Endothelial cell of umbilical vein (primary cell): ENCODE measurements at regions not wholly inside any gene's neighbourhood (a gene's known extent, or its start where the extent isn't known, plus 50 kb on each side); places are given as distances from the start of the nearest gene placed in this dataset.

Source experiments
- BruUV-seq: library from RNA; stranded (reverse); fragments of 400-500 nt; replicated peaks from 2 replicates; lab custom pipeline; 2021; lab: Mats Ljungman, UMichigan
- CTCF ChIA-PET: fragments of 300-600, 350-600 bp; sonication (Branson Sonifier 250); formaldehyde crosslinking; loops from one replicate; lab custom pipeline; 2021; ENCODE audit warnings: antibody characterized with exemption, inconsistent platforms; lab: Charles Lee
- POLR2A ChIA-PET: fragments of 300-600, 350-600 bp; sonication (Branson Sonifier 250); formaldehyde crosslinking; loops from one replicate; lab custom pipeline; 2021; ENCODE audit warnings: antibody characterized with exemption, inconsistent platforms; lab: Charles Lee
- DNase-seq: peaks from one replicate; pipeline ENCODE4 v3.0.0-alpha.2; 2011; ENCODE audit warnings: low read depth, low spot score
- FAIRE-seq: peaks from 2 replicates; lab custom pipeline; 2011; peaks lifted over from hg19 to GRCh38; lab: Jason Lieb, UNC
- H2AFZ ChIP-seq: 2 replicates; pipeline ENCODE4 v1.6.0; 2012; ENCODE audit warnings: low read depth, low read length, control low read depth, inconsistent platforms
- H3K27ac ChIP-seq: 2 replicates; pipeline ENCODE4 v1.5.1; 2011; ENCODE audit warnings: low read depth, mild to moderate bottlenecking, control low read depth, low read length, moderate library complexity; ENCODE audit not compliant: insufficient read depth
- H3K27me3 ChIP-seq, 2 experiments: 2 replicates each; pipeline versions ENCODE4 v1.6.0 to v1.6.1; 2011; ENCODE audit warnings: low read length in 2 of 2, mixed read lengths in 1 of 2; ENCODE audit not compliant: control insufficient read depth in 2 of 2, insufficient read depth in 2 of 2
- H3K36me3 ChIP-seq, 2 experiments: 2 replicates in 1 of 2; 3 replicates in 1 of 2; pipeline ENCODE4 v1.5.1; 2011; ENCODE audit warnings: low read length in 2 of 2, mild to moderate bottlenecking in 1 of 2, moderate library complexity in 1 of 2; ENCODE audit not compliant: control insufficient read depth in 2 of 2, insufficient read depth in 2 of 2; ENCODE audit errors: extremely low read depth in 1 of 2
- H3K4me1 ChIP-seq: 3 replicates; pipeline ENCODE4 v1.5.1; 2011; ENCODE audit warnings: mild to moderate bottlenecking, low read length; ENCODE audit not compliant: control insufficient read depth, insufficient read depth; ENCODE audit errors: extremely low read depth
- H3K4me2 ChIP-seq: 2 replicates; pipeline ENCODE4 v1.6.1; 2011; ENCODE audit warnings: low read length, control low read depth, mixed read lengths; ENCODE audit not compliant: insufficient read depth
- H3K4me3 ChIP-seq, 3 experiments: fragments of 200-600 bp in 1 of 3; sonication (generic), shearing (Covaris generic) in 1 of 3; replicated peaks in 1 of 3; 2 replicates each; pipeline ENCODE4 v1.5.1; 2011 to 2016; ENCODE audit warnings: control low read depth in 3 of 3, low read length in 3 of 3, mild to moderate bottlenecking in 2 of 3, inconsistent platforms in 1 of 3, low read depth in 1 of 3, moderate library complexity in 1 of 3; ENCODE audit not compliant: insufficient read depth in 1 of 3
- H3K79me2 ChIP-seq: 2 replicates; pipeline ENCODE4 v1.6.0; 2012; ENCODE audit warnings: low read length, inconsistent platforms; ENCODE audit not compliant: control insufficient read depth, insufficient read depth
- H3K9ac ChIP-seq: replicated peaks from 2 replicates; pipeline ENCODE3; 2011; ENCODE audit warnings: low read length, control low read depth; ENCODE audit not compliant: insufficient read depth; ENCODE audit errors: extremely low read depth
- H3K9me1 ChIP-seq: replicated peaks from 3 replicates; pipeline ENCODE4 v1.6.0; 2011; ENCODE audit warnings: mild to moderate bottlenecking, low read length; ENCODE audit not compliant: control insufficient read depth, insufficient read depth; ENCODE audit errors: extremely low read depth
- H3K9me3 ChIP-seq: replicated peaks from 2 replicates; pipeline ENCODE4 v1.5.1; 2012; ENCODE audit warnings: low read length, inconsistent platforms; ENCODE audit not compliant: control insufficient read depth, insufficient read depth
- H4K20me1 ChIP-seq: replicated peaks from 2 replicates; pipeline ENCODE3; 2011; ENCODE audit warnings: mild to moderate bottlenecking, low read length; ENCODE audit not compliant: control insufficient read depth, insufficient read depth; ENCODE audit errors: extremely low read depth
- EZH2 ChIP-seq: IDR thresholded peaks from 2 replicates; pipeline ENCODE4 v1.6.1; 2012; ENCODE audit warnings: borderline replicate concordance, low read depth, mild to moderate bottlenecking, moderate library complexity, low read length, inconsistent platforms; ENCODE audit not compliant: severe bottlenecking
- FOS ChIP-seq: IDR thresholded peaks from 2 replicates; pipeline ENCODE4 v1.6.1; 2011; ENCODE audit warnings: mild to moderate bottlenecking, low read length, moderate library complexity, borderline replicate concordance; ENCODE audit not compliant: insufficient read depth
- GATA2 ChIP-seq: IDR thresholded peaks from 2 replicates; pipeline ENCODE4 v1.7.0; 2011; ENCODE audit warnings: low read depth, mild to moderate bottlenecking, moderate library complexity, mixed read lengths, low read length; ENCODE audit not compliant: insufficient read length, insufficient read depth
- JUN ChIP-seq: IDR thresholded peaks from 2 replicates; pipeline ENCODE4 v1.6.1; 2011; ENCODE audit warnings: borderline replicate concordance, low read depth; ENCODE audit not compliant: insufficient read length, insufficient read depth
- MYC ChIP-seq: IDR thresholded peaks from one replicate; pipeline ENCODE4 v1.6.1; 2011; ENCODE audit warnings: mild to moderate bottlenecking, low read depth, low read length
- POLR2A ChIP-seq: IDR thresholded peaks from 2 replicates; pipeline ENCODE4 v1.6.1; 2012; ENCODE audit warnings: low read depth, mild to moderate bottlenecking, control low read depth, low read length
- POLR2AphosphoS5 ChIP-seq: IDR thresholded peaks from 2 replicates; pipeline ENCODE4 v1.6.1; 2012; ENCODE audit warnings: low read depth, mild to moderate bottlenecking, control low read depth, low read length, moderate library complexity; ENCODE audit not compliant: insufficient read depth
- dilution Hi-C: fragments of 300-500 bp; cut with MboI; formaldehyde crosslinking; loops from one replicate; pipeline ENCODE4 v1.15.0; 2019; ENCODE audit warnings: low sequenced_read_pairs; ENCODE audit not compliant: extremely low pct_ligation_motif_present
- intact Hi-C: fragments of 100-400 bp; cut with micrococcal nuclease; formaldehyde crosslinking; loops from one replicate; pipeline ENCODE4 v1.10.0; 2022
- TF ChIP-seq, protein P1 (sequence below): IDR thresholded peaks from 2 replicates; pipeline ENCODE4 v1.6.1; 2011; ENCODE audit not compliant: insufficient read depth, insufficient read length
- TF ChIP-seq, protein P2 (sequence below), 2 donors: IDR thresholded peaks; 1 replicate in 1 of 2; 2 replicates in 1 of 2; pipeline ENCODE4 v1.5.1; 2011; ENCODE audit warnings: low read length in 2 of 2, mild to moderate bottlenecking in 2 of 2, moderate library complexity in 2 of 2, control low read depth in 1 of 2, inconsistent platforms in 1 of 2, low read depth in 1 of 2; ENCODE audit not compliant: insufficient read depth in 1 of 2; ENCODE audit errors: extremely low read depth in 1 of 2

DNA sequence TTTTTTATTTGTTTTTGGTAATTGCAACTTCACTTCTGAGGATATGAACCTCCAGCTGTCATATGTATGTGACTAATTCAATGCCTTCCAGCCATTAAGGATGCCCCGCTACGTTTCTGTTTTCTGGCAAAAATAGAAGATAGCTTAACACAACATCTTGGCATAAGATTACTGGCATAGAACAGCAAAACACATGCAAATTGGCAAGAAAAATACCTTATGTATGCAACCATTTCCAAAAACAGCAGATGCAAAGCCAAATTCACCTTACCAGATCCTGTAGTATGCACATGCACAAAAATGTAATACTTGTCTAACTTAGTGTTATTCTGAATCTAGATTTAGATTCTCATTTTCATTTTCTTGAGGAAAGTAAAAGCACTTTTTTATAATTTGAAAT is 461.1 kb upstream of the CYLC2 start:
- H3K4me2 ChIP-seq, result no peak overlapping the region
- H2AFZ ChIP-seq, result no peak overlapping the region
- no peaks in the 10 kb centered on the region for H3K9me1 ChIP-seq
- no peaks in the 10 kb centered on the region for H3K4me1 ChIP-seq
- H3K9me3 ChIP-seq, result no peaks in the 10 kb centered on the region
- H3K9ac ChIP-seq, result no peak overlapping the region
- H3K27me3 ChIP-seq, result no peaks in the 10 kb centered on the region
- intact Hi-C loops (no loop called here), dilution Hi-C loops (no loop called here)
- no peak overlapping the region for H3K27ac ChIP-seq
- H3K36me3 ChIP-seq, result no peaks in the 10 kb centered on the region
- DNase-seq, result no peak
- no peaks in the 10 kb centered on the region for H4K20me1 ChIP-seq
- H3K4me3 ChIP-seq, result no peak overlapping the region
- BruUV-seq, result no TSS peak
- TF ChIP-seq MYC (no peak), POLR2A (no peak), FOS (no peak), EZH2 (no peak), POLR2AphosphoS5 (no peak), JUN (no peak), GATA2 (no peak)
- TF ChIP-seq, protein P1, sequence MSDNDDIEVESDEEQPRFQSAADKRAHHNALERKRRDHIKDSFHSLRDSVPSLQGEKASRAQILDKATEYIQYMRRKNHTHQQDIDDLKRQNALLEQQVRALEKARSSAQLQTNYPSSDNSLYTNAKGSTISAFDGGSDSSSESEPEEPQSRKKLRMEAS, result no peak
- TF ChIP-seq, protein P2, sequence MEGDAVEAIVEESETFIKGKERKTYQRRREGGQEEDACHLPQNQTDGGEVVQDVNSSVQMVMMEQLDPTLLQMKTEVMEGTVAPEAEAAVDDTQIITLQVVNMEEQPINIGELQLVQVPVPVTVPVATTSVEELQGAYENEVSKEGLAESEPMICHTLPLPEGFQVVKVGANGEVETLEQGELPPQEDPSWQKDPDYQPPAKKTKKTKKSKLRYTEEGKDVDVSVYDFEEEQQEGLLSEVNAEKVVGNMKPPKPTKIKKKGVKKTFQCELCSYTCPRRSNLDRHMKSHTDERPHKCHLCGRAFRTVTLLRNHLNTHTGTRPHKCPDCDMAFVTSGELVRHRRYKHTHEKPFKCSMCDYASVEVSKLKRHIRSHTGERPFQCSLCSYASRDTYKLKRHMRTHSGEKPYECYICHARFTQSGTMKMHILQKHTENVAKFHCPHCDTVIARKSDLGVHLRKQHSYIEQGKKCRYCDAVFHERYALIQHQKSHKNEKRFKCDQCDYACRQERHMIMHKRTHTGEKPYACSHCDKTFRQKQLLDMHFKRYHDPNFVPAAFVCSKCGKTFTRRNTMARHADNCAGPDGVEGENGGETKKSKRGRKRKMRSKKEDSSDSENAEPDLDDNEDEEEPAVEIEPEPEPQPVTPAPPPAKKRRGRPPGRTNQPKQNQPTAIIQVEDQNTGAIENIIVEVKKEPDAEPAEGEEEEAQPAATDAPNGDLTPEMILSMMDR (IDR thresholded peaks at IDR 0.05; ENCODE audit: extremely low read depth in 1 of 2, insufficient read depth in 1 of 2, low read depth in 1 of 2, low read length in 2 of 2), result no peak
- POLR2A ChIA-PET, result no interaction called here
- no peaks in the 10 kb centered on the region for H3K79me2 ChIP-seq
- FAIRE-seq, result no peak
- CTCF ChIA-PET, result no interaction called here
